Dedifferentiated amniotic fluid mesenchymal stem cell (primary cell): ENCODE measurements at regions not wholly inside any gene's neighbourhood (a gene's known extent, or its start where the extent isn't known, plus 50 kb on each side); places are given as distances from the start of the nearest gene placed in this dataset.
A peak's percentile ranks its signal among the peaks of the same experiment; 100 is the strongest.

Experiments
- DNase-seq: peaks from one replicate; pipeline ENCODE4 v3.0.0-alpha.2; 2016; ENCODE audit errors: extremely low spot score

GRCh38 chr4:19720610-19721009 is 531.1 kb upstream of the SLIT2 start:
- no peak for DNase-seq

GRCh38 chr4:19720190-19720589 is 531.5 kb upstream of the SLIT2 start:
- DNase-seq: no peak

GRCh38 chr4:19711871-19712270 is 539.8 kb upstream of the SLIT2 start:
- peak; percentile 48 for DNase-seq

GRCh38 chr4:19707876-19708275 is 543.8 kb upstream of the SLIT2 start:
- DNase-seq: no peak

- DNase-seq: no peak
These were observed 548.3 kb upstream of the SLIT2 start for GRCh38 chr4:19703391-19703790.

- no peak for DNase-seq
These were observed 550.7 kb upstream of the SLIT2 start for GRCh38 chr4:19700992-19701391.

- no peak for DNase-seq
These were observed 552.7 kb upstream of the SLIT2 start for GRCh38 chr4:19698961-19699360.

GRCh38 chr4:19694812-19695211 is 556.9 kb upstream of the SLIT2 start:
- DNase-seq: no peak

- no peak for DNase-seq
These were observed 557.7 kb upstream of the SLIT2 start for GRCh38 chr4:19693936-19694570.

GRCh38 chr4:19689511-19689910 is 562.2 kb upstream of the SLIT2 start:
- DNase-seq: peak; percentile 76

GRCh38 chr4:19686456-19686855 is 565.2 kb upstream of the SLIT2 start:
- no peak for DNase-seq

GRCh38 chr4:19684084-19684483 is 567.6 kb upstream of the SLIT2 start:
- DNase-seq: no peak

- no peak for DNase-seq
These were observed 568.3 kb upstream of the SLIT2 start for GRCh38 chr4:19683426-19683825.

GRCh38 chr4:19677211-19677610 is 574.5 kb upstream of the SLIT2 start:
- DNase-seq: no peak

- DNase-seq: no peak
These were observed 576.4 kb upstream of the SLIT2 start for GRCh38 chr4:19675172-19675811.

GRCh38 chr4:19659101-19659500 is 592.6 kb upstream of the SLIT2 start:
- DNase-seq: no peak

- no peak for DNase-seq
These were observed 593.8 kb upstream of the SLIT2 start for GRCh38 chr4:19657856-19658255.

GRCh38 chr4:19655666-19656065 is 596.0 kb upstream of the SLIT2 start:
- no peak for DNase-seq

- peak; percentile 22 for DNase-seq
These were observed 600.5 kb upstream of the SLIT2 start for GRCh38 chr4:19650903-19651864.

GRCh38 chr4:19645589-19645988 is 606.1 kb upstream of the SLIT2 start:
- DNase-seq: no peak

- DNase-seq: peak; percentile 38
These were observed 615.3 kb upstream of the SLIT2 start for GRCh38 chr4:19636451-19636850.

- DNase-seq: no peak
These were observed 619.9 kb upstream of the SLIT2 start for GRCh38 chr4:19631814-19632213.

GRCh38 chr4:19623866-19624265 is 627.8 kb upstream of the SLIT2 start:
- DNase-seq: no peak
